HepG2 (cell line): ENCODE measurements at regions not wholly inside any gene's neighbourhood (a gene's known extent, or its start where the extent isn't known, plus 50 kb on each side); places are given as distances from the start of the nearest gene placed in this dataset.

Source experiments
- ATAC-seq: fragments of 200-7000 bp; cut with Tn5 transposase; 3 replicates; pipeline ENCODE4 v1.9.1; 2020; ENCODE audit warnings: mild to moderate bottlenecking, moderate library complexity
- BruUV-seq: library from RNA; stranded (reverse); fragments of 400-500 nt; replicated peaks from 2 replicates; lab custom pipeline; 2021; lab: Mats Ljungman, UMichigan
- CTCF ChIA-PET: fragments of 300-600 bp; formaldehyde crosslinking; extraction: SDS; loops from one replicate; lab custom pipeline; 2021; ENCODE audit warnings: low total read pairs, inconsistent platforms, low intra/inter-chr PET ratio; lab: Yijun Ruan, JAX
- POLR2A ChIA-PET: fragments of 350-600 bp; sonication (Branson Sonifier 250); formaldehyde crosslinking; loops from one replicate; lab custom pipeline; 2020; ENCODE audit warnings: antibody characterized with exemption, inconsistent platforms; lab: Yijun Ruan, JAX
- DNase-seq: peaks from one replicate; pipeline ENCODE4 v3.0.0-alpha.2; 2015; ENCODE audit warnings: low spot score
- FAIRE-seq: peaks from 3 replicates; lab custom pipeline; 2011; peaks lifted over from hg19 to GRCh38; lab: Jason Lieb, UNC
- H2AFZ ChIP-seq: one replicate; pipeline ENCODE4 v1.6.1; 2011; ENCODE audit warnings: low read length, inconsistent platforms
- H3K27ac ChIP-seq: fragments of 300-600 bp; 3 replicates; pipeline ENCODE4 v1.8.0; 2011; ENCODE audit warnings: mixed run types, mild to moderate bottlenecking, mixed read lengths, low read length, inconsistent platforms; ENCODE audit not compliant: insufficient read depth; ENCODE audit errors: extremely low read length
- H3K27me3 ChIP-seq, 2 experiments: fragments of 200-600 bp in 1 of 2; 2 replicates in 1 of 2; 3 replicates in 1 of 2; pipeline versions ENCODE4 v1.6.0 to v1.8.0; 2011; ENCODE audit warnings: low read length in 2 of 2, mild to moderate bottlenecking in 2 of 2, moderate library complexity in 2 of 2, inconsistent platforms in 1 of 2; ENCODE audit not compliant: insufficient read depth in 2 of 2, control insufficient read depth in 1 of 2
- H3K36me3 ChIP-seq, 2 experiments: fragments of 200-600 bp in 1 of 2; replicated peaks in 1 of 2; 2 replicates in 1 of 2; 3 replicates in 1 of 2; pipeline versions ENCODE4 v1.5.1 to v1.8.0; 2011; ENCODE audit warnings: low read length in 2 of 2, inconsistent platforms in 1 of 2; ENCODE audit not compliant: insufficient read depth in 2 of 2, control insufficient read depth in 1 of 2
- H3K4me1 ChIP-seq: 2 replicates; pipeline ENCODE4 v1.5.1; 2012; ENCODE audit warnings: low read length, inconsistent platforms; ENCODE audit not compliant: insufficient read depth
- H3K4me2 ChIP-seq: 2 replicates; pipeline ENCODE4 v1.6.0; 2011; ENCODE audit warnings: low read depth, low read length, inconsistent platforms
- H3K4me3 ChIP-seq, 3 experiments: fragments of 200-600 bp in 1 of 3; sonication (generic), shearing (Covaris generic) in 1 of 3; replicated peaks in 1 of 3; 2 replicates each; pipeline ENCODE4 v1.5.1; 2011 to 2016; ENCODE audit warnings: low read length in 3 of 3, inconsistent platforms in 2 of 3, low read depth in 2 of 3, mild to moderate bottlenecking in 2 of 3, control low read depth in 1 of 3, mixed read lengths in 1 of 3; ENCODE audit not compliant: insufficient read depth in 1 of 3
- H3K79me2 ChIP-seq: one replicate; pipeline ENCODE4 v1.6.1; 2011; ENCODE audit warnings: low read length, inconsistent platforms; ENCODE audit not compliant: insufficient read depth
- H3K9ac ChIP-seq: 2 replicates; pipeline ENCODE4 v1.6.0; 2011; ENCODE audit warnings: mild to moderate bottlenecking, low read depth, low read length, inconsistent platforms; ENCODE audit not compliant: insufficient read depth
- H3K9me3 ChIP-seq: 2 replicates; pipeline ENCODE4 v1.5.1; 2012; ENCODE audit warnings: mild to moderate bottlenecking, low read length
- H4K20me1 ChIP-seq: 2 replicates; pipeline ENCODE4 v1.6.0; 2011; ENCODE audit warnings: inconsistent platforms, mild to moderate bottlenecking, low read length, moderate library complexity; ENCODE audit not compliant: insufficient read depth
- ARID5B ChIP-seq: IDR thresholded peaks from 2 replicates; pipeline ENCODE4 v1.4.0; 2020; ENCODE audit warnings: mild to moderate bottlenecking, missing genetic modification reagents
- DRAP1 ChIP-seq: IDR thresholded peaks from 2 replicates; pipeline ENCODE4 v1.6.1; 2016; ENCODE audit warnings: missing genetic modification reagents, missing compliant biosample characterization
- HCFC1 ChIP-seq: fragments of 150-350 bp; IDR thresholded peaks from 2 replicates; pipeline ENCODE4 v1.6.1; 2014; ENCODE audit warnings: low read depth, low read length
- JUN ChIP-seq: sonication (generic); formaldehyde crosslinking; IDR thresholded peaks from 2 replicates; pipeline ENCODE4 v1.4.0; 2020; ENCODE audit warnings: mild to moderate bottlenecking, missing genetic modification reagents
- NCOA5 ChIP-seq: sonication (generic); formaldehyde crosslinking; IDR thresholded peaks from 2 replicates; pipeline ENCODE4 v1.4.0; 2020; ENCODE audit warnings: missing genetic modification reagents
- SRSF4 ChIP-seq: fragments of 200-400 bp; formaldehyde crosslinking; IDR thresholded peaks from one replicate; pipeline ENCODE4 v1.6.1; 2018; ENCODE audit warnings: mild to moderate bottlenecking, low read depth, low read length, moderate library complexity; ENCODE audit not compliant: poor library complexity, severe bottlenecking
- ZNF10 ChIP-seq: sonication (generic); formaldehyde crosslinking; IDR thresholded peaks from 2 replicates; pipeline ENCODE4 v1.4.0; 2020; ENCODE audit warnings: mild to moderate bottlenecking, low read depth, missing genetic modification reagents, borderline replicate concordance
- ZNF136 ChIP-seq: sonication (generic); formaldehyde crosslinking; IDR thresholded peaks from 2 replicates; pipeline ENCODE4 v1.8.1; 2022; ENCODE audit warnings: low read depth, mild to moderate bottlenecking, moderate library complexity, missing genetic modification reagents
- ZNF674 ChIP-seq: sonication (generic); formaldehyde crosslinking; IDR thresholded peaks from 2 replicates; pipeline ENCODE4 v1.5.0; 2020; ENCODE audit warnings: low read depth, mild to moderate bottlenecking, missing genetic modification reagents
- WGBS: methylation state at CpG from one replicate; pipeline ENCODE4 v1.1.6; 2017; ENCODE audit warnings: low lambda C conversion rate; 5-methylcytosine and 5-hydroxymethylcytosine counted together
- in situ Hi-C: cut with HindIII; loops from 2 replicates; pipeline ENCODE4 v1.10.0; 2017; ENCODE audit warnings: low pct_unique_long_range_greater_than_20kb; ENCODE audit not compliant: extremely low pct_ligation_motif_present
- intact Hi-C: fragments of 100-400 bp; cut with micrococcal nuclease; formaldehyde crosslinking; loops from one replicate; pipeline ENCODE4 v1.10.0; 2022; ENCODE audit not compliant: unreplicated experiment
- TF ChIP-seq, protein P1 (sequence below): sonication (generic); formaldehyde crosslinking; IDR thresholded peaks from 2 replicates; pipeline ENCODE4 v1.8.1; 2023; ENCODE audit warnings: mild to moderate bottlenecking, missing genetic modification reagents, borderline replicate concordance
- TF ChIP-seq, protein P2 (sequence below): sonication (generic); formaldehyde crosslinking; IDR thresholded peaks from 2 replicates; pipeline ENCODE4 v1.4.0; 2020; ENCODE audit warnings: missing genetic modification reagents

GRCh38 chr2:146621656-146622055, 1223.2 kb upstream of the ACVR2A start:
- in situ Hi-C loops, result no loop called here
- H3K27me3 ChIP-seq, result no peaks in the 10 kb centered on the region
- ATAC-seq (no peak), FAIRE-seq (no peak), DNase-seq (no peak)
- H3K4me1 ChIP-seq, result no peaks in the 10 kb centered on the region
- WGBS, result 0% methylated on average over 1 of the region's 1 CpG
- no peaks in the 10 kb centered on the region for H3K9me3 ChIP-seq
- POLR2A ChIA-PET, result no interaction called here
- H2AFZ ChIP-seq, result no peak overlapping the region
- no peak overlapping the region for H3K4me2 ChIP-seq
- CTCF ChIA-PET, result no interaction called here
- no TSS peak for BruUV-seq
- no peaks in the 10 kb centered on the region for H4K20me1 ChIP-seq
- no peaks in the 10 kb centered on the region for H3K79me2 ChIP-seq
- TF ChIP-seq, protein P1, sequence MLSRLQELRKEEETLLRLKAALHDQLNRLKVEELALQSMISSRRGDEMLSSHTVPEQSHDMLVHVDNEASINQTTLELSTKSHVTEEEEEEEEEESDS (CRISPR knock-in tag), result no peak
- TF ChIP-seq SRSF4 (no peak), ZNF10 (no peak), NCOA5 (CRISPR knock-in tag) (no peak)
- TF ChIP-seq, all 625 proteins: peak for 0
- H3K9ac ChIP-seq, result no peak overlapping the region
- intact Hi-C loops, result no loop called here
- no peak overlapping the region for H3K27ac ChIP-seq
- H3K4me3 ChIP-seq, result no peak overlapping the region
- H3K36me3 ChIP-seq, result no peaks in the 10 kb centered on the region

DNA sequence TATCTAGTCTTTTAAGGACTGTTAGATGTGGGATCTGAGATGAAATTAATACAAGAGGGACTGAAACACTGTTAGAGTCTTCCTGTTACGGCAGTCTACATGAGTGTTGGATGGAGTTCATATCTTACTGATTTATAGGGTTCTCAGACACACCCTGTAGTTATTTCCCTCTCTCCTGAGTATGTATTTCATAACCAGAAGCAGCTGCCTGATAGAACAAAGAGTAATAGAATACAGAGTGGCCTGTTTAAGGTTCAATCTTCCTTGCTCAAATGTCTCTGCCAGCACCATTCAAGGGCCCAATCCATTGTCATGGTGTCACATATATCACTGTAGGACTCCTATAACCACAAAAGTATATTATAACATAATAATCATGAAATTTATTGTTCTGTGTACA, 1229.1 kb upstream of the ACVR2A start:
- CTCF ChIA-PET, result no interaction called here

More for the DNA sequence above, 1229.1 kb upstream of the ACVR2A start:
- POLR2A ChIA-PET, result no interaction called here
- no peak overlapping the region for H3K4me2 ChIP-seq
- no peak overlapping the region for H3K27ac ChIP-seq
- FAIRE-seq, result no peak
- no TSS peak for BruUV-seq
- ATAC-seq, result no peak
- H3K4me1 ChIP-seq, result no peaks in the 10 kb centered on the region
- H3K36me3 ChIP-seq, result no peaks in the 10 kb centered on the region
- no peak overlapping the region for H3K9ac ChIP-seq
- in situ Hi-C loops (no loop called here), intact Hi-C loops (no loop called here)
- no peak overlapping the region for H3K4me3 ChIP-seq
- 6% methylated on average over 1 of the region's 1 CpG for WGBS
- H4K20me1 ChIP-seq, result no peaks in the 10 kb centered on the region
- no peak overlapping the region for H2AFZ ChIP-seq
- TF ChIP-seq ARID5B (CRISPR knock-in tag) (no peak), JUN (CRISPR knock-in tag) (no peak), ZNF674 (CRISPR knock-in tag) (no peak), ZNF136 (CRISPR knock-in tag) (no peak), HCFC1 (no peak), DRAP1 (no peak)
- TF ChIP-seq, protein P2, sequence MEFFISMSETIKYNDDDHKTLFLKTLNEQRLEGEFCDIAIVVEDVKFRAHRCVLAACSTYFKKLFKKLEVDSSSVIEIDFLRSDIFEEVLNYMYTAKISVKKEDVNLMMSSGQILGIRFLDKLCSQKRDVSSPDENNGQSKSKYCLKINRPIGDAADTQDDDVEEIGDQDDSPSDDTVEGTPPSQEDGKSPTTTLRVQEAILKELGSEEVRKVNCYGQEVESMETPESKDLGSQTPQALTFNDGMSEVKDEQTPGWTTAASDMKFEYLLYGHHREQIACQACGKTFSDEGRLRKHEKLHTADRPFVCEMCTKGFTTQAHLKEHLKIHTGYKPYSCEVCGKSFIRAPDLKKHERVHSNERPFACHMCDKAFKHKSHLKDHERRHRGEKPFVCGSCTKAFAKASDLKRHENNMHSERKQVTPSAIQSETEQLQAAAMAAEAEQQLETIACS (CRISPR knock-in tag), result no peak
- no peak for DNase-seq
- peaks cover 7% of the 10 kb centered on the region; the same call in 1 of the 2 replicates for H3K9me3 ChIP-seq
- H3K27me3 ChIP-seq, result no peaks in the 10 kb centered on the region
- no peaks in the 10 kb centered on the region for H3K79me2 ChIP-seq
